Natural killer cell (primary cell): ENCODE measurements at regions not wholly inside any gene's neighbourhood (a gene's known extent, or its start where the extent isn't known, plus 50 kb on each side); places are given as distances from the start of the nearest gene placed in this dataset.

Source experiments
- ATAC-seq, 3 donors: fragments of 150-1000 bp in 2 of 3; fragments of 200-7000 bp in 1 of 3; cut with Tn5 transposase; 1 replicate in 1 of 3; 2 replicates in 2 of 3; pipeline ENCODE4 v1.10.0; 2021; ENCODE audit warnings: mild to moderate bottlenecking in 2 of 3, moderate library complexity in 2 of 3
- DNase-seq, 2 donors: peaks; one replicate each; pipeline versions ENCODE4 v3.0.0 to v3.0.0-alpha.2; 2013 to 2021; ENCODE audit warnings: mixed read lengths in 1 of 2
- H3K27ac ChIP-seq: one replicate; pipeline ENCODE4 v1.5.1; 2013; ENCODE audit warnings: mild to moderate bottlenecking, low read length
- H3K27me3 ChIP-seq: one replicate; pipeline ENCODE4 v1.6.1; 2013; ENCODE audit warnings: low read length; ENCODE audit not compliant: control insufficient read depth, insufficient read depth
- H3K36me3 ChIP-seq: one replicate; pipeline ENCODE4 v1.6.1; 2013; ENCODE audit warnings: low read length; ENCODE audit not compliant: control insufficient read depth, insufficient read depth
- H3K4me1 ChIP-seq: one replicate; pipeline ENCODE4 v1.6.1; 2013; ENCODE audit warnings: low read length; ENCODE audit not compliant: control insufficient read depth, insufficient read depth
- H3K4me3 ChIP-seq: one replicate; pipeline ENCODE4 v1.5.1; 2013; ENCODE audit warnings: low read length
- H3K9me3 ChIP-seq: one replicate; pipeline ENCODE4 v1.6.1; 2013; ENCODE audit warnings: low read length; ENCODE audit not compliant: control insufficient read depth, insufficient read depth
- H3K27ac Mint-ChIP-seq, 2 donors: one replicate each; pipeline ENCODE4 v1.8.0; 2022; ENCODE audit warnings: mild to moderate bottlenecking in 2 of 2, mixed read lengths in 2 of 2, moderate library complexity in 1 of 2
- H3K27me3 Mint-ChIP-seq, 2 donors: one replicate each; pipeline ENCODE4 v1.8.0; 2022; ENCODE audit warnings: low read depth in 2 of 2, mixed read lengths in 2 of 2
- H3K36me3 Mint-ChIP-seq: one replicate; pipeline ENCODE4 v1.8.0; 2022; ENCODE audit warnings: mixed read lengths
- H3K4me1 Mint-ChIP-seq, 2 donors: one replicate each; pipeline ENCODE4 v1.8.0; 2022; ENCODE audit warnings: mixed read lengths in 2 of 2
- H3K4me3 Mint-ChIP-seq: one replicate; pipeline ENCODE4 v1.8.0; 2022; ENCODE audit warnings: mild to moderate bottlenecking, moderate library complexity, mixed read lengths
- H3K9me3 Mint-ChIP-seq, 2 donors: one replicate each; pipeline ENCODE4 v1.8.0; 2022; ENCODE audit warnings: mixed read lengths in 2 of 2
- WGBS: methylation state at CpG from one replicate; pipeline ENCODE4 v1.1.7; 2013; ENCODE audit warnings: missing lambda C conversion rate; ENCODE audit not compliant: insufficient coverage; 5-methylcytosine and 5-hydroxymethylcytosine counted together
- intact Hi-C: fragments of 100-400 bp; cut with micrococcal nuclease; formaldehyde crosslinking; loops from one replicate; pipeline ENCODE4 v1.14.2; 2022
- TF ChIP-seq, protein P1 (sequence below): fragments of 200-600 bp; IDR thresholded peaks from one replicate; pipeline ENCODE4 v1.8.0; 2022; ENCODE audit warnings: antibody characterized with exemption

GRCh38 chr6:95243053-95243452, 334.3 kb upstream of the MANEA start:
- intact Hi-C loops, result no loop called here
- ATAC-seq, result no peak
- H3K4me3 ChIP-seq, result no peak overlapping the region

DNA sequence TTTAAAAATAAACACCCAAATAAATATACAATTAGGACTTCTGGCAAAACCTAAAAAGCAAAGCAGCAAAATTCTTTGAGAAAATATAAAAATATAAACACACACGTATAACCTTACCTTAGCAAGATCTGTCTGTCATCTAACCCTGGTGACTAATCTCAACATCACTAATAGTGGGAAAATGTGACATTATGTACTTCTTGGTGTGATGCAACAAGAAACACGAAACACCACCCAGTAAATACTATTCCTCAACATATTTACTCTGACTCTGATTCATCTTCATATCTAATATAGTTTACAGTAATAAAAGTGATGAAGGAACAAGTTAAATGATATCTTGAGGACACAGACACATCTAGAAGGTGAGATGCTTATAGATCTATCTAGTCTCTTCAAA, 332.6 kb upstream of the MANEA start:
- no peak for ATAC-seq
- H3K9me3 ChIP-seq, result no peaks in the 10 kb centered on the region
- no peaks in the 10 kb centered on the region for H3K36me3 ChIP-seq
- Mint-ChIP-seq H3K27ac (no peak overlapping the region), H3K36me3 (no peaks in the 10 kb centered on the region), H3K9me3 (peaks cover 0 to 2% of the 10 kb centered on the region in 2 donors), H3K4me1 (no peaks in the 10 kb centered on the region), H3K4me3 (no peak overlapping the region), H3K27me3 (no peaks in the 10 kb centered on the region)
- intact Hi-C loops, result no loop called here
- H3K27me3 ChIP-seq, result no peaks in the 10 kb centered on the region
- H3K4me1 ChIP-seq, result no peaks in the 10 kb centered on the region
- no peak for DNase-seq
- H3K27ac ChIP-seq, result no peak overlapping the region
- H3K4me3 ChIP-seq, result no peak overlapping the region
- TF ChIP-seq, protein P1, sequence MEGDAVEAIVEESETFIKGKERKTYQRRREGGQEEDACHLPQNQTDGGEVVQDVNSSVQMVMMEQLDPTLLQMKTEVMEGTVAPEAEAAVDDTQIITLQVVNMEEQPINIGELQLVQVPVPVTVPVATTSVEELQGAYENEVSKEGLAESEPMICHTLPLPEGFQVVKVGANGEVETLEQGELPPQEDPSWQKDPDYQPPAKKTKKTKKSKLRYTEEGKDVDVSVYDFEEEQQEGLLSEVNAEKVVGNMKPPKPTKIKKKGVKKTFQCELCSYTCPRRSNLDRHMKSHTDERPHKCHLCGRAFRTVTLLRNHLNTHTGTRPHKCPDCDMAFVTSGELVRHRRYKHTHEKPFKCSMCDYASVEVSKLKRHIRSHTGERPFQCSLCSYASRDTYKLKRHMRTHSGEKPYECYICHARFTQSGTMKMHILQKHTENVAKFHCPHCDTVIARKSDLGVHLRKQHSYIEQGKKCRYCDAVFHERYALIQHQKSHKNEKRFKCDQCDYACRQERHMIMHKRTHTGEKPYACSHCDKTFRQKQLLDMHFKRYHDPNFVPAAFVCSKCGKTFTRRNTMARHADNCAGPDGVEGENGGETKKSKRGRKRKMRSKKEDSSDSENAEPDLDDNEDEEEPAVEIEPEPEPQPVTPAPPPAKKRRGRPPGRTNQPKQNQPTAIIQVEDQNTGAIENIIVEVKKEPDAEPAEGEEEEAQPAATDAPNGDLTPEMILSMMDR, result no peak
- WGBS, result no CpG with 5 or more reads among the region's 2 CpGs

More at GRCh38 chr6:95243053-95243452, 334.3 kb upstream of the MANEA start:
- Mint-ChIP-seq H3K27ac (no peak overlapping the region), H3K9me3 (peaks cover 2 to 3% of the 10 kb centered on the region in 2 donors), H3K4me1 (no peaks in the 10 kb centered on the region), H3K4me3 (no peak overlapping the region), H3K27me3 (no peaks in the 10 kb centered on the region), H3K36me3 (no peaks in the 10 kb centered on the region)
- Histone ChIP-seq H3K36me3 (no peaks in the 10 kb centered on the region), H3K27ac (no peak overlapping the region), H3K27me3 (no peaks in the 10 kb centered on the region), H3K9me3 (no peaks in the 10 kb centered on the region), H3K4me1 (no peaks in the 10 kb centered on the region)
- TF ChIP-seq, protein P1, result no peak
- no peak for DNase-seq

DNA sequence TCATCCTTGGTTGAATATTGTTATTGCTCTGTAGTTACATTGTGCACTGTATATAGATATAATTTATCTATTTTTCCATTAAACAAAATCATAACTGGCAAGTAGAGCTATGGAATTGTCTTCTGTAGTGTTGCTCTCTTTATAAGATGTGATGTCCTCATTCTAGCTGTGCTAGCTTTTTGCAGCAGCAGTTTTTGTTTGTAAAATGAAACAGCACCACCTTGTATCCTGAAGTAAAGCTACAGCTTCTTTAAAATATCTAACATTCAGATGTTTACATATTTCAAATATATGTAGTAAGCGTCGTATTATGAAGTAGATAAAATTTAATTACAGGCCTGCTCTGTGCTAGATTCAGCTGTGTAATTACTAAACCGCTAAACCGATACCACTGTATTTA, 328.8 kb upstream of the MANEA start:
- no peaks in the 10 kb centered on the region for H3K9me3 ChIP-seq
- H3K4me1 Mint-ChIP-seq, result no peaks in the 10 kb centered on the region
- H3K4me3 Mint-ChIP-seq, result no peak overlapping the region
- no peaks in the 10 kb centered on the region for H3K36me3 ChIP-seq
- ATAC-seq (no peak), DNase-seq (no peak)
- H3K27me3 ChIP-seq, result no peaks in the 10 kb centered on the region
- H3K27ac Mint-ChIP-seq, result no peak overlapping the region
- 94% methylated on average over 3 of the region's 4 CpGs for WGBS
- TF ChIP-seq, protein P1, result no peak
- H3K4me3 ChIP-seq, result no peak overlapping the region
- H3K36me3 Mint-ChIP-seq, result no peaks in the 10 kb centered on the region
- H3K27ac ChIP-seq, result no peak overlapping the region
- no peaks in the 10 kb centered on the region for H3K27me3 Mint-ChIP-seq
- H3K9me3 Mint-ChIP-seq, result peaks cover 0 to 2% of the 10 kb centered on the region in 2 donors
- intact Hi-C loops, result no loop called here
- H3K4me1 ChIP-seq, result no peaks in the 10 kb centered on the region

- TF ChIP-seq, protein P1, result no peak
- Mint-ChIP-seq H3K27ac (no peak overlapping the region), H3K36me3 (no peaks in the 10 kb centered on the region), H3K4me3 (no peak overlapping the region), H3K4me1 (no peaks in the 10 kb centered on the region), H3K27me3 (no peaks in the 10 kb centered on the region), H3K9me3 (peaks cover 2 to 3% of the 10 kb centered on the region in 2 donors)
- H3K27ac ChIP-seq, result no peak overlapping the region
- intact Hi-C loops, result no loop called here
- H3K27me3 ChIP-seq, result no peaks in the 10 kb centered on the region
- no peaks in the 10 kb centered on the region for H3K4me1 ChIP-seq
- no peak for ATAC-seq
- no peaks in the 10 kb centered on the region for H3K36me3 ChIP-seq
- no peaks in the 10 kb centered on the region for H3K9me3 ChIP-seq
- no peak overlapping the region for H3K4me3 ChIP-seq
- DNase-seq, result no peak
Measured at GRCh38 chr6:95249175-95249574, 328.2 kb upstream of the MANEA start.
